NCI-H2196 (cell line): ENCODE measurements at regions not wholly inside any gene's neighbourhood (a gene's known extent, or its start where the extent isn't known, plus 50 kb on each side); places are given as distances from the start of the nearest gene placed in this dataset.

Experiments
- DNase-seq: peaks from one replicate; lab custom pipeline; 2025; ENCODE audit not compliant: unreplicated experiment; lab: John Stamatoyannopoulos, UW

DNA sequence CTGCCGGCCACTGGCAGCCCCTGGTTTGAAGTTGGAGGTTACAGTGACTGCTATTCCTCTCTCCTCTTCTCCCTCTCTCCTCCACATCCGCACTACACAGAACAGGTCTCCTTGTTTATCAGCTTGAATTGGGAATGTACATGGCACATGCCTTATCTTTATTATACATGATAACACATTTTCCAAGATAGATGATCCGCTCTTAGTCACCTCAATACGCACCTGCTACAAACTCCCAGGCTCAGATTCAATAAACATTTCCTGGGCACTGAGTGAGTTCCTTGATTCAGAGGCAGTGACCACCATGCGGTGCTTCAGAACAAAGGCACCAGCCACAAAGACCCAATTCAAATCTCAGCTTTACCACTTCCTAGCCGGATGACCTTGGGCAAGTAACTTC, 227.7 kb downstream of the TSHZ3 start:
- no peak for DNase-seq

DNA sequence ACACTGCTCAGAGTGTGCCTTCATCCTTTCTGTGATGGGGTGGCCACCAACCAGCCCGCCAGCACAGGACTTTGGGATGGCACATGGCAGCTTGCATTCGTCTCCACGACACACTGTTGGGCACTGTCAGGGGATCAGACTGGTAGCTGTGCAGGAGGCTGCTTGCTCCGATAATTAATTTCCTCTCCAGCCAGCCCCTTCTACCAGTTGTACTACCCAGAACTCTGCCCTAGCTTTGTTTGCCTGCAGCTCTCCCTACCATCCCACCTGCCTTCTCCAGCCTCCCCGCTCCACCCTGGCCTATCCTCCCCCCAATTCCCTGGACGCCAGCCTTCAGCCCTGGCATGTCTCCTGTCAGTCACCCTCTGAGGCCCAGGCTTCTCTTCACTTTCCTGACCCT, 228.3 kb downstream of the TSHZ3 start:
- no peak for DNase-seq

DNA sequence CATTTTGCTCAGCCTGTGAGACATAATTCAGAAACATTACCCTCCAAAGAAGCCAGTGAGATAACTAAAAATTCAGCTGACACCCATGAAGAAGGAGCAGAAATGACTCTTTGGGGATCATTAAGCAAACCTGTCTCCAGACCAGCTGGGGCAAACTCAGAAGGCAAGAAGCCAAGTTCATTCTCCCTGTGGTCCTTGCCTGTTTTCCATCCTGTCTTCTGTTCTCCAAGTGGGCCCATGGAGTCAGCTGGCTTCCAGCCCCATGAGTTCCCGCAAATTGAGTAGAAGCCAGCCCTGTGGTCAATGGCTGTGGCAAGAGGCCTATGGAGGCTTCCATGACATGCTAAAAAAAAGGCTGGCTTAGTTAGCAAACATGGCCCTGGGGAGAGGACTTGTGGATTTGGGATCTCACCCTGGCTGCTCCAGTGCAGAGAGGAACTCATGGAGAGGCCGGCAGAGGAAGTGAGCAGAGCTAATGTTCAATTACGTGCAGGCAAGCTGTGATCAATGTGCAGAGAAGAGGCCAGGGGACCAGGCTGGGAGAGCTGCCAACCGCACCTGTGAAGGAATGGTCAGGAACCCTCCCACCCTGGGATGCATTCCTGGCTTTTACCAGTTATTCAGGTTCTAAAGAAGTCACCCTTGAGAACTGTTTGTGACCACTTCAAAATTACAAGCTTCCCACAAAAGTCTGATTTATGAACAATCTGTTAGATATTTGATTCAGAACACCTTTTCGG, 229.1 kb downstream of the TSHZ3 start:
- DNase-seq, result no peak

DNA sequence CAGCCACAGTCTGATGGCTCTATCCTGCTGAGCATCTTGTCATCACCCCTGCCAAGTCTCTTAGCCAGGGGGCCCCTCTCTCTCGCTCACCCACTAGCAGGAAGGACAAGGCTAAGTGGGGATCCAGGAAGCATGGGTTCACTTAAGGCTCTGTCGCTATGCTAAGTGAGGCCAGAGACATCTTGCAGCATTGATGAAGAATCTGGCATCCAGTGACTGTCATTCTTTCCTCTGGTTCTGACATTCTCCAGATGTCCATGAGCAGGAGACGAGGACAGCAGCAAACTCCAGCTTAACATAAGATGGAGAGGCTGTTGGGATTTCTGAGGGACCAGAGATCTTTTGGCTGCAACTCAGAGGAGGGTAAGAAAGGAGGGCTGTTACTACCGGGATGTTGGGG, 230.2 kb downstream of the TSHZ3 start:
- no peak for DNase-seq

DNA sequence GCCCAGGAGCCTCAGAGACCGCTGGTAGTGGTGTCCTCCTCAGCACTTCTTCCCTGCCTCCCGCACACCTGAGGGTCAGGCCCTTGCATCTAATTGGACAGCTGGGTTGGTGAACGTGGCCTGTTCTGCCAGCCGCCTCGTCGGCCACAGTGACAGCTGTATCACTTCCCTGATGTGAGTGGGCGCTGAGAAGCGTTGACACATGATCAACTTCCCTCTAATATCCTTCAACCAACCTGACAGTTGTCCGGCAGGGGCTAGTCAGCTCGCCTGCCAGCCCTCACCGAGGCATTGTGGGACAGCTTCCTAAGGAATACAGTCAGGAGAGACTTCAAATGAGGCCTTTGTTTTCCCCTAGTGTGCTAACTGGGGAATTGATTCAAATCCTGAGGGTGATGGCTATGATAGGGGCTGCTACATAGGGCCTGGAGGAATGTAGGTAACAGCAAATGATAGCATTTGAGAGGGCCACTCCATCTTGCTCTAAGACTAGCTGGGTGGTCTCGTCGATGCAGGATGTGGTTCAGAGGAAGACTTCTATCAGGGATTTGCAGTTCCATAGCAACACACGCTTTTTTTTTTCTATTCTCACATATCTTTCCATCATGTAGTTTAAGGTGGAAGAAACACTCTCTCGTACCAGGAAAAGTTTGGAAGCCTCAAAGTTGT, 230.8 kb downstream of the TSHZ3 start:
- DNase-seq, result no peak

DNA sequence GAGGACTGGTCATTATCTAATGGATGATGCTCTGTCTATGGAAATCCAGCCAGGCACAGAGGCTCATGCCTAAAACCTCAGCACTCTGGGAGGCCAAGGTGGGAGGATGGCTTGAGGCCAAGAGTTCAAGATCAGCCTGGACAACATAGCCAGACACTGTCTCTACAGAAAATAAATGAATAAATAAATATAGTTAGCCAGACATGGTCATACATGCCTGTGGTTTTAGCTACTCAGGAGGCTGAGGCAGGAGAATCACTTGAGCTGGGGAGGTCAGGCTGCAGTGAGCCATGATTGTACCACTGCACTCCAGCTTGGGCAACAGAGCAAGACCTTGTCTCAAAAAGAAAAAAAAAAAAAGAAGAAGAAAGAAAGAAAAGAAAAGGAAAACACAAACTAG, 234.7 kb downstream of the TSHZ3 start:
- DNase-seq, result no peak

DNA sequence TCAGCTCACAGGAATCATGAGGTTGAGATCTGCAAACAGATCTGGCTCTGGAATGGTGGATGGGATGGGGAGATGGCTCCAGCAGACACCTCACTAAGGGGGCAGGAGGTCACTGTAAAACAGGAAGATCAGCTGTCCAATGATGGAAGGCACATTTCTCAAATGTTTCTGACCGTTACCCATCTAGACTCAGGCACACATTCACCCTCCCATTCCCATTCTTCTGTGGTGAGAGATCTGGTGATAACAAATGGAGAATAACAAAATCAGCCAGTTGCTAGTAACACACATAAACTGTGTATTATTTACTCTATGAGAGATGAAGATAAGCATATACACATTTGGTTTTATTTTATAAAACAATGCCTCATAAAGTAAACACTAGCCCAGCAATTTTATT, 235.9 kb downstream of the TSHZ3 start:
- no peak for DNase-seq

DNA sequence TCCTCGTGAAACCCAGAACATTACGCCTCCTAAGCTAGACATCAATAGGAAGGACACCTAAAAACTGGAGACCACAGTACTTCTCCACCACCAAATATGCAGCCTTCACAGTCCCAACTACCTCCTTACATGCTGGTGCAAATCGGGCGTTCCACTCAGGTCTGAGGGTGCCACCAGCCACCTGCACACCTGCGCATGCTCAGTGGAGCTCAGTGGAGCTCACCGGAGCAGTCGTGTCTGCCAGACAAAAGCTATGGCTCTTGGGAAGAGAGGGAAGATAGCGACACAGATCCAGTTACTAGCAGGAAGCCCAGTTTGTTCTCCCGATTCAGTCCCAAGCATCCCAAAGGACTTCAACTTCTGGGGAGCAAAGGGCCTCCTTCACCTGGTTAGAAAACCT, 237.1 kb downstream of the TSHZ3 start:
- no peak for DNase-seq

DNA sequence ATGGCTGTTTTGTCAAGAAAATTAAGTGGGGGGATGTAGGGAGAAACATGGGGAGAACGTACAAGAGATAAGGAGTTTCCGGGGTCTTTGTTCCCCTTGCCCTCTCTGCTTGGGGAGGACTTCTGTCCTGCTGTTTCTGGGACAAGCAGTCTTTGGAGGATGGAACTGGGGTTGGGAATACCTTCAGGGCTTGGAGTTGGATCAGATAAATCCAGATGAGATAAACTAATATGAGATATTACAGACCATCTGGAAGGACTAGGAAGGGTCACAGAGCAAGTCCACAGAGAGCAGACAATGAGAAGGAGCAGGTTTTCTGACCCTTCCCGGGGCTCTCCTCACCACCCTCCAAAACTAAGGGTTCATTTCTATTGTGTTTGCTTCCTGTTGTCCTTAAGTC, 237.5 kb downstream of the TSHZ3 start:
- no peak for DNase-seq

DNA sequence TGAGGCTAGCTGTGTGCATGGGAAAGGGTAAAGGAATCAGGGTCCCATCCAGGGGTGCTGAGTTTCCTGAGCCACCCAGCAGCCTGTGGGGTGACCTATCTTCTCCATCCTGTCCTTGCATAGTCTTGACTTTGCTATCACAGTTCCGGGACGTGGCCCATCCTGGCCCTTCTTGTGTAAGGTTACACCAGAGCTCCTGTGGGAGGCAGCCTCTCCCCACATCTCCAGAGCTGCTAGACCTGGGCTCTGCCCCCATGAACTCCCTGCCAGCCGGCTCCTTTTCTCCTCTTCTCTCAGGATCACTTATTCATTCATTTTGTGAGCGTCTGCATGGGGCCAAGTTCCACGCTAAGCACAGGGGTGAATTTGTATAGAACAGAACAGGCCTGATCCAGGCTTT, 238.9 kb downstream of the TSHZ3 start:
- no peak for DNase-seq

DNA sequence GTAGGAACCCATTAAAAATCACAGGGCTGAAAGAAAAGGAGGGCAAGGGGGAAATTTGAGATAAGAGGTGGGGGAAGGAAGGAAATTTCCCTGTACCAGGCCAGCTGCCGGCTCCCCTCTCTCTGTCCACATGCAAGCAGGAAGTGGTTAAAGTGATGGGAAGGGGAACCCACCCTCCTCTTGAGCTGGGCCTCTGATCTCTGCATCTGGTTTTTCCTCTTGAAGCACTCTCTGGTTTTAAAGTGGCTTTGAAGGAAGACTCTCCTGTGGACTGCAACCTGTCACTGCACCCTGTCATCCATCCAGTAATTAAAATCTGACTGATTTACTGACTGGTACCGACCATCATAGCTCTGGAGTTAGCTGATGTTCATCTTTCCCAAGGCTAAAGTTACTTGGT, 239.6 kb downstream of the TSHZ3 start:
- DNase-seq, result no peak

DNA sequence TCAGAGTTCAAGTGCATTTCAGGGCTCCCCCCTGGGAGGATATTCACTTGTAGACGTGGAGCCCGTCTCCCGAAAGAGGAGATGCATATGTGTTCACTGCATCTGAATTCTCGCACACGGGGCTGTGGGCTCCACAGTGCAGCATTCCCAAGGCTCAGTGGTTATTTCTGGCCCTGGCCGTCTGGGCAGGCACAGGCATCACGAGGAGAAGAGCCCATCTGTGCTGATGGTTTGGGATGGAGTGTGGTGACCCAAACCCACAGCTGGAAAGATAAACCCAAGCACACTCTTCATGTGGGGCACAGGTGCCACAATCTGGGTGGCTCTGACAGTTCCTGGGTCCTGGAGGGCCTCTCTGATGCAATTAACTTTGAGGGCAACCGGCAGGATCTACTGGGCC, 242.1 kb downstream of the TSHZ3 start:
- DNase-seq, result no peak

DNA sequence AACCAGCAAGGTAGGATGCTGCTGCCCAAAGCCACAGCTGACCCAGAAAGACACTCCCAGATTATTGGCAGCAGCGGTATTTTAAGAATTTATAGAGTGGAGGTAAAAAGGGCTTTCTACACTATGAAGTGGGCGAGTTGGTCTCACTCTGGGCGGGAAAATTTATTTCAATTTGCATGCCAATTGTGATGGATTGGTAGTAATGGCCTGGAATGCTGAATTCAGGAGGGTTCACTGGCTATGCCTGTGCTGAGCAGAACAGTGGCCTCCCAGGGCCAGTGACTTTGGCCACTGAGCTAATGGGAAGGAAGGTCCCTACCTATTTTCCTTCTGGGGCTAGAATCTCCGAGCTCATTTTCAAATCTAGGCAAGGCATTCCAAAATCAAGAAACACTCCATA, 243.5 kb downstream of the TSHZ3 start:
- DNase-seq, result no peak

DNA sequence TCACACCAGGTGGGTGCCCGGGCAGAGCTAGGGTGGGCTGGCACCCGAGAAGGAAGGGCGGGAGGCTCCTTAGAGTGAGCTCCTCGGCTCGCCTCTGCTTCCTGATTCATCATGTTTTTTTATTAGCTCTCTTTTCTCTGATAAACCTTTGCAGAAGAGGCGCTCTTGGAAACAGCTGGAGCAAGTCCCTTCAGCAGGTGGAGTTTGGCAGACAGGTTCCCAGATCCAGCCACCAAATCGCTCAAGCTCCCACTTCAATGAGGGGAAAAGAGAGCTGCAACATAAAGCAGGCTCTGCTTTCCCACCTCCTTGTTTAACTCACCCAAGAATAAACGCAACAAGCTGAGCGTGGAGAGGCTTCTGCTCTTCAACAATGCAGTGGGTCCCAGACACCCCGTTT, 244.8 kb downstream of the TSHZ3 start:
- DNase-seq, result no peak

DNA sequence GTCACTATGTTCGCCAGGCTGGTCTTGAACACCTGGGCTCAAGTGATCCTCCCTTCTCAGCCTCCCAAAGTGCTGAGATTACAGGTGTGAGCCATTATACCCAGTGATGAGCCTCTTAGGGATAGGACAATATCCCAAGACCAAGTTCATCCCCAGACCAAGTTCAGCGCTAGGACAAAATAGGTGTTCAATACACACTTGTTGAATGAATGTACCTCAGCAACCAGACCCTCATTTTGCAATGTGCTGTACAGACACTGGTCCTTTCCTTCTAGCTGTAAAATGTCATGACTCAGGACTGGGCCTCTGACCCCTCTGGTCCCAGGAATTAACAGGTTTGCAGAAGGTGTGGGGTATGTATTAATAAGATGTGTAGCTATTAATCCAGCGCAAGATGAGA, 246.0 kb downstream of the TSHZ3 start:
- DNase-seq, result no peak

DNA sequence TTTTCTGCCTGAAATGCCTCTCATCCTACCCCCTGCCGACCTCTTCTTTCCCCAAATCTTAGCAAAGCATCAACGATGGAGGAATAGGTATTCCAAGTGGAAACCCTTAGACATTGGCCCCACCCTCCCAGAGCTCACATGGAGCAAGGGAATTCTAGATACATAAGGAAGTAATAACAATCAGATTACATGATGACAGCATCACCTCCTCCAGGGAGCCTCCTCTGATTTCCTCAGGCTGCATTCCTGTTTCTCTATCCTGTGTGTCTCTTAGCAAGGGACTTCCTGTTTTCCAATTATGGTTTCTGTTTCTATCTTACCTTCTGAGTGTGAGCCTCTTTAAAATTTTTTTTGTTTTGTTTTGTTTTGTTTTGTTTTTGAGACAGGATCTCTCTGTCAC, 246.6 kb downstream of the TSHZ3 start:
- no peak for DNase-seq

DNA sequence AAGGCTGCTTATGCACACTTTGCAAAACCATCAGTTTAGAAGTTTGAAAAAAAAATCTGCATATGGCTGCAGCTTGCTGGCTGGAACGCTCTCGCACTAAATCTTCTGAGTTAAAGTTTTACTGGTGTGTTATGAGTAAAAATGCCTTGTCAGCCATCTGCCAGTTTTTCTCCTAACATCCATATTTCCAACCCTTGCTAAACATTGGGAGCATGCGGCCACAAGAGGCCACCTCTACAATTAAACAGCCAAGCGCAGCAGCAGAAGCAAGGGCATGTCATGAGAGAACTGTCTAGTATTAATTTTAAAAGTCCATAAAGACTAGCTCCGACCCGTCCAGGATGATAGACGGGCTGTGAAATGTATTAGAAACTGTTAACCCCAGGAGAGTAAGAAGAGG, 248.3 kb downstream of the TSHZ3 start:
- no peak for DNase-seq

DNA sequence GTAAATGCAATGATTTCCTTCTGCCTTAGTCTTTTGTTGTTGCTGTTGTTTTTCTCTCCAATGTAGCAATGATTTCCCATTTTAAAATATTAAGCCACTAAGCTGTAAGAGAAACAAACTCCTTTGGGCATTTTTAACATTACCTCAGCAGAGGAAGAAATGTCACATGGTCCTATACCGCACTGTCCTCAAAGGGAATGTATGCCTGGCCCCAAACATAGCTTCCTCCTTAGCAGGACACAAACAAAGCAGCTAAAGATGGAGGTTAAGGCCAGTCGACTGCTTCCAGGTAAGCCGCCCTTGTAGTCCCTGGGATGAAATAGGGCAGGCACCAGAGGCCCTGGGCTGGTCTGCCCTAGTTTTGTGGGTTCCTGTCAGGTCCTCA, 249.0 kb downstream of the TSHZ3 start:
- no peak for DNase-seq

DNA sequence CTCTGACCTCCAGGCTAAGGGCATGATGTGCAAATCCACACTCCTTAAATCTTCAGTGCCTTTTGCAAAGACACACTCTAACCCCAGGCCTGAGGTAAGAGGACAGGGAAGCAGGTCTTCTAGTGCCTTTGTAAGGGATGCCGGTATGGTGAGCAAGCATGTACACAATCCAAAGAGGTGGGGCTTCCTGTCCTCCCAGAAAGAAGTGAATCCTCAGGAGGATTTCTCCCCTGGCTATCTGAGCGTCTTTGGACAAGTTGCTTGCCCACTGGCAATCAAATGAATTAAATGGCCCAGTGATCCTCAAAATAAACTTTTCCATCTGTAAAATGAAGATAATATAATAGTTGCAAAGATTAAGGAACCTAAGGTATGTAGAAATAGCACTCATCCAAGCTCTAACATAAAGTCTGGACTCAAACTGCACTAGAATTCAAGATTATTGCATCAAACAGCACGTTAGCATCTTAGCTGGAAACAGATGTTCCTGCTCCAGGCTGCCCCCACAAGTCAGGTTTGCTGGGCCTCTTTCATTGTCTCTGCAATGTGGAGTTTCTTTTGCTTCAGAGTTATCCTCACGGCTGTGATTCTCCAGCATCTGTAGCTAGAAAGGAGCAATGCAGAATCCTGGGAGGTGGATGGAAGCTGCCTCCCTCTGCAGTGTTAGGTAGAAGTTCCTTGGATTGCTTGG, 249.6 kb downstream of the TSHZ3 start:
- DNase-seq, result no peak

DNA sequence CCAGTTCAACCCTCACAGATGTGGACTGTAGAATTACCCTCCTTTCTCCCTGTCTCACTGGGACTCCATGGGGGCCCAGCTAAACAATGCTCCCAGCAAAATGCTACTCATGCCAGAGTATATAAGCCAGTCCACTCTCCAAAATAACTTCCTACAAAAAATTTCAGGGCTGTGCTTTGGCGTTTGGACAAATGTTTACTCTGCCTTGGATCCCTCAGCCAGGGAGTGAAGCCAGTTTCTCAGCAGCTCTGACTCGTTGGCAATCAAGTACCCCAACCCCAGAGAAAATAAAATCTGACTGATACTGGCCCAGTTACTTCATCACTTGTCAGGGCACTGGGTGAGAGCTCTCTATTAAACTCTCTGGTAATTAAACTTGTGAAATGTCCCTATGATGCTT, 250.4 kb downstream of the TSHZ3 start:
- no peak for DNase-seq

DNA sequence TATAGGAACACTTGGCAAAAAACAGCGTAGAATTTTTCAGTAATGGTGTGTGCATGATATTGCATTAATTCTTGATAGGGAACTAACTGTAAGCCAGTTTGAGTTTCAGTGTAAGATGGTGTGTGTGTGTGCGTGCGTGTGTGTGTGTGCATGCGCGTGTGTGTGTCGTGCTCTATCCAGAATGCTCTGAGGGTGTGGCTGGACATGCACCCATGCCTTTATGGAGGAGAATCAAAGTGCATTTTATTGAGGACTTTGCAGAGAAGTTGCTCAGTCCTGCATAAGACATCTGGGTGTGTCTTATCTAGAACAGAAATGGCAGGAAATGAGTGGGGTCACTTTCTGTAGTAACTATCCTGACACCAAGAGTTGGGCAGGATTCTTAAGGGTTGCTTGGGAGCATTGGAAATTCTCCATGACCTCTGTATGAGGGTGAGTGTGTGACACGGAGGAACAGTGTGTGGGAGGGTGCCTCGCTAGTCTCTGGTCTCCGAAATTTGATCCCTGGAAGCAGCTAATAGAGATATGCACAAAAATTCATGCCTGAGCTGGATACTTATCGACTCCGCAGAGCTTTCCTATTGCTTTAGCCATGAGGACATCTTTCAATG, 252.2 kb downstream of the TSHZ3 start:
- DNase-seq, result no peak
